Adrenal gland (tissue), 9 donors: ENCODE measurements at regions not wholly inside any gene's neighbourhood (a gene's known extent, or its start where the extent isn't known, plus 50 kb on each side); places are given as distances from the start of the nearest gene placed in this dataset.
A peak's percentile ranks its signal among the peaks of the same experiment; 100 is the strongest.

ENCODE experiments used
- DNase-seq, 7 donors: peaks; one replicate each; pipeline ENCODE4 v3.0.0-alpha.2; 2019 to 2020
- H3K27ac ChIP-seq, 5 donors: fragments of 200-600 bp; sonication (generic) in 4 of 5; 1 replicate in 3 of 5; 2 replicates in 2 of 5; pipeline versions ENCODE4 v1.5.1 to v1.8.0; 2016 to 2020; ENCODE audit warnings: mild to moderate bottlenecking in 1 of 5
- H3K27me3 ChIP-seq: fragments of 200-600 bp; 2 replicates; pipeline ENCODE4 v1.8.0; 2021
- H3K36me3 ChIP-seq, 2 donors: fragments of 200-600 bp; replicated peaks in 1 of 2; 1 replicate in 1 of 2; 2 replicates in 1 of 2; pipeline versions ENCODE4 v1.5.1 to v1.8.0; 2018 to 2022
- H3K4me1 ChIP-seq, 2 donors: fragments of 200-600 bp; replicated peaks in 1 of 2; 1 replicate in 1 of 2; 2 replicates in 1 of 2; pipeline versions ENCODE4 v1.5.1 to v1.8.0; 2018 to 2021
- H3K4me3 ChIP-seq, 4 donors: fragments of 200-600 bp; sonication (generic) in 3 of 4; one replicate each; pipeline ENCODE4 v1.5.1; 2016 to 2018
- H3K9me3 ChIP-seq, 3 donors: fragments of 200-600 bp; sonication (generic) in 1 of 3; replicated peaks in 1 of 3; 1 replicate in 2 of 3; 2 replicates in 1 of 3; pipeline versions ENCODE4 v1.5.1 to v1.8.0; 2016 to 2021
- CTCF ChIP-seq, 6 experiments: fragments of 450-650 bp in 4 of 6; fragments of 200-600 bp in 2 of 6; sonication (generic) in 1 of 6; IDR thresholded peaks; 1 replicate in 5 of 6; 2 replicates in 1 of 6; pipeline versions ENCODE4 v1.5.1 to v1.8.0; 2016 to 2021; ENCODE audit warnings: antibody characterized with exemption in 6 of 6, mild to moderate bottlenecking in 2 of 6, moderate library complexity in 1 of 6
- POLR2A ChIP-seq, 2 donors: fragments of 450-650 bp; IDR thresholded peaks; one replicate each; pipeline ENCODE4 v1.6.1; 2017; ENCODE audit warnings: antibody characterized with exemption in 2 of 2, mild to moderate bottlenecking in 2 of 2, moderate library complexity in 1 of 2
- WGBS, 4 donors: extraction: QIAGEN DNeasy Blood & Tissue Kit in 2 of 4; methylation state at CpG; one replicate each; pipeline versions ENCODE4 v1.1.5 to v1.1.7; 2013 to 2017; 5-methylcytosine and 5-hydroxymethylcytosine counted together
- intact Hi-C, 2 donors: fragments of 100-400 bp; cut with DNase I; formaldehyde crosslinking; loops; one replicate each; pipeline versions ENCODE4 v1.14.1 to v1.15.0; 2022 to 2023
- donor health status: healthy with polysubstance abuse.
- donor health status: Bipolar disorder and iron deficiency.
- donor health status: DM: yes; HTN: yes; CAD: no.
- donor health status: DM: no; HTN: no; CAD: no.
- donor health status: DM: no; HTN: no; CAD: no.

GRCh38 chr17:52306314-52306713 is 147.8 kb upstream of the CA10 start:
- H3K4me1 ChIP-seq: no peaks in the 10 kb centered on the region
- no peak overlapping the region for H3K4me3 ChIP-seq
- no peaks in the 10 kb centered on the region for H3K27me3 ChIP-seq
- no peak overlapping the region for H3K27ac ChIP-seq
- intact Hi-C loops: no loop called here
- TF ChIP-seq POLR2A (IDR thresholded peaks at IDR 0.05): no peak
- no peak for TF ChIP-seq CTCF (IDR thresholded peaks at IDR 0.05)
- H3K36me3 ChIP-seq: no peaks in the 10 kb centered on the region
- no peak for DNase-seq
- no peaks in the 10 kb centered on the region for H3K9me3 ChIP-seq
- WGBS, 4 donors: 53 to 63% (median 61%) methylated on average over 1 of the region's 1 CpG

GRCh38 chr17:52298881-52299280 is 140.4 kb upstream of the CA10 start:
- Histone ChIP-seq H3K36me3 (no peaks in the 10 kb centered on the region), H3K9me3 (no peaks in the 10 kb centered on the region), H3K4me3 (no peak overlapping the region), H3K4me1 (no peaks in the 10 kb centered on the region), H3K27ac (no peak overlapping the region), H3K27me3 (no peaks in the 10 kb centered on the region)
- WGBS, 4 donors: 67 to 75% (median 72%) methylated on average over 3 of the region's 3 CpGs
- TF ChIP-seq CTCF (IDR thresholded peaks at IDR 0.05) (no peak), POLR2A (IDR thresholded peaks at IDR 0.05) (no peak)
- intact Hi-C loops: loop anchor here in 1 of 2 donors (10.0 kb wide), 1 partner anchor 124 kb away; no protein-coding TSS in a partner anchor
- DNase-seq: no peak

GRCh38 chr17:52297230-52298010 is 138.9 kb upstream of the CA10 start:
- no peak overlapping the region for H3K27ac ChIP-seq
- TF ChIP-seq POLR2A (IDR thresholded peaks at IDR 0.05): no peak
- peak in 5 of 6 experiments; percentile 30 to 45 (median 37) for TF ChIP-seq CTCF (IDR thresholded peaks at IDR 0.05)
- H3K4me3 ChIP-seq: no peak overlapping the region
- H3K36me3 ChIP-seq: no peaks in the 10 kb centered on the region
- H3K4me1 ChIP-seq: no peaks in the 10 kb centered on the region
- H3K27me3 ChIP-seq: no peaks in the 10 kb centered on the region
- 43 to 58% (median 49%) methylated on average over 10 of the region's 10 CpGs for WGBS, 4 donors
- no peaks in the 10 kb centered on the region for H3K9me3 ChIP-seq
- intact Hi-C loops: loop anchor here in 1 of 2 donors (10.0 kb wide), 1 partner anchor 123 kb away; no protein-coding TSS in a partner anchor
- peak in 2 of 7 donors; percentile 24 to 66 for DNase-seq

- intact Hi-C loops: loop anchor here in 1 of 2 donors (10.0 kb wide), 1 partner anchor 120 kb away; no protein-coding TSS in a partner anchor
- WGBS, 4 donors: 61 to 71% (median 64%) methylated on average over 1 of the region's 1 CpG
- no peak for DNase-seq
- Histone ChIP-seq H3K27me3 (no peaks in the 10 kb centered on the region), H3K27ac (no peak overlapping the region), H3K9me3 (no peaks in the 10 kb centered on the region), H3K4me1 (no peaks in the 10 kb centered on the region), H3K4me3 (no peak overlapping the region), H3K36me3 (no peaks in the 10 kb centered on the region)
- TF ChIP-seq CTCF (IDR thresholded peaks at IDR 0.05) (no peak), POLR2A (IDR thresholded peaks at IDR 0.05) (no peak)
Measured at GRCh38 chr17:52294301-52294700, 135.8 kb upstream of the CA10 start.
